ENCODE measurements at regions not wholly inside any gene's neighbourhood (a gene's known extent, or its start where the extent isn't known, plus 50 kb on each side); places are given as distances from the start of the nearest gene placed in this dataset.

DNA sequence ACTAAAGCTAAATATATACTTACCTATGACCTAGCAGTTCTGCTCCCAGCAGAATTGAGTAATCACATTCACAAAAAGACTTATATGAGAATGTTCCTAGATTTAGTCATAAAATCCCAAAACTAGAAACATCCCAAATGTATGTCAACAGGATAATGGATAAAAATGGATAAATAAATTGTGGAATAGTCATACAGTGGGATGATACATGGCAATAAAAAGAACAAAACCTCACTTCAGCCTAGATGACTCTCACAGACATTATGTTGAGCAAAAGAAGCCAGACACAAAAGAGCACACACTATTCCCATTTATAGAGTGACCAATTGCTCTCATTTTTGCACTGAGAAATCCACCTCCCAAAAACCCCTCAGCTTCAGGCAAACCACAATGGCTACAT is 352.4 kb upstream of the HTR2A start:
- Histone ChIP-seq H3K4me2 (no peak overlapping the region), H3K27me3 (ENCODE audit: insufficient read depth, low read depth) (no peaks in the 10 kb centered on the region), H3K4me1 (replicated peaks; ENCODE audit: insufficient read depth) (no peaks in the 10 kb centered on the region), H3K79me2 (ENCODE audit: low read depth) (no peaks in the 10 kb centered on the region), H3K9me3 (ENCODE audit: insufficient read depth, low read depth) (no peaks in the 10 kb centered on the region), H3K27ac (no peak overlapping the region), H2AFZ (no peak overlapping the region), H3K4me3 (no peak overlapping the region), H3K9me2 (ENCODE audit: insufficient read depth) (no peaks in the 10 kb centered on the region; the same call in 1 of the 2 replicates), H3K36me3 (ENCODE audit: low read depth) (no peaks in the 10 kb centered on the region), H3F3A (ENCODE audit: insufficient read depth, low read depth) (no peaks in the 10 kb centered on the region), H4K20me1 (ENCODE audit: insufficient read depth) (no peaks in the 10 kb centered on the region)
- DNase-seq, result no peak
- TF ChIP-seq, protein P1, sequence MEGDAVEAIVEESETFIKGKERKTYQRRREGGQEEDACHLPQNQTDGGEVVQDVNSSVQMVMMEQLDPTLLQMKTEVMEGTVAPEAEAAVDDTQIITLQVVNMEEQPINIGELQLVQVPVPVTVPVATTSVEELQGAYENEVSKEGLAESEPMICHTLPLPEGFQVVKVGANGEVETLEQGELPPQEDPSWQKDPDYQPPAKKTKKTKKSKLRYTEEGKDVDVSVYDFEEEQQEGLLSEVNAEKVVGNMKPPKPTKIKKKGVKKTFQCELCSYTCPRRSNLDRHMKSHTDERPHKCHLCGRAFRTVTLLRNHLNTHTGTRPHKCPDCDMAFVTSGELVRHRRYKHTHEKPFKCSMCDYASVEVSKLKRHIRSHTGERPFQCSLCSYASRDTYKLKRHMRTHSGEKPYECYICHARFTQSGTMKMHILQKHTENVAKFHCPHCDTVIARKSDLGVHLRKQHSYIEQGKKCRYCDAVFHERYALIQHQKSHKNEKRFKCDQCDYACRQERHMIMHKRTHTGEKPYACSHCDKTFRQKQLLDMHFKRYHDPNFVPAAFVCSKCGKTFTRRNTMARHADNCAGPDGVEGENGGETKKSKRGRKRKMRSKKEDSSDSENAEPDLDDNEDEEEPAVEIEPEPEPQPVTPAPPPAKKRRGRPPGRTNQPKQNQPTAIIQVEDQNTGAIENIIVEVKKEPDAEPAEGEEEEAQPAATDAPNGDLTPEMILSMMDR (conservative IDR thresholded peaks at IDR 0.05), result no peak
- no peak for TF ChIP-seq EZH2 (IDR thresholded peaks at IDR 0.05; ENCODE audit: low read depth)
- intact Hi-C loops (cut with micrococcal nuclease; ENCODE audit: unreplicated experiment), result no loop called here
- BruUV-seq (replicated peaks), result no TSS peak
- ChIA-PET POLR2A (ENCODE audit: unreplicated experiment) (no interaction called here), CTCF (no interaction called here)

DNA sequence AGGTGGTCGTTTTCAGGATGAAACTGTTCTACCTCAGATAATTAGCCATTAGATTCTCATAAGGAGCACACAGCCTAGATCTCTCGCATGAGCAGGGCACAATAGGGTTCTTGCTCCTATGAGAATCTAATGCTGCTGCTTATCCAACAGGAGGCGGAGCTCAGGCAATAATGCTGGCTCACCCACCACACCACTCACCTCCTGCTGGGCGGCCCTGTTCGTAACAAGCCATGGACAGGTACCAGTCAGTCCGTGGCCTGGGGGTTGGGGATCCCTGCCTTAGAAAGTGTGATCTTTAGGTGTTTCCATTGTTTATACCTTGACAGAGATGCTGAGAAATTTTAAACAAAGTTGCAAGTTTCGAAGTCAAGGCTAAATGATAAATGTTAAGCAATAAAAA is 344.6 kb upstream of the HTR2A start:
- POLR2A ChIA-PET (ENCODE audit: unreplicated experiment), result no interaction called here

DNA sequence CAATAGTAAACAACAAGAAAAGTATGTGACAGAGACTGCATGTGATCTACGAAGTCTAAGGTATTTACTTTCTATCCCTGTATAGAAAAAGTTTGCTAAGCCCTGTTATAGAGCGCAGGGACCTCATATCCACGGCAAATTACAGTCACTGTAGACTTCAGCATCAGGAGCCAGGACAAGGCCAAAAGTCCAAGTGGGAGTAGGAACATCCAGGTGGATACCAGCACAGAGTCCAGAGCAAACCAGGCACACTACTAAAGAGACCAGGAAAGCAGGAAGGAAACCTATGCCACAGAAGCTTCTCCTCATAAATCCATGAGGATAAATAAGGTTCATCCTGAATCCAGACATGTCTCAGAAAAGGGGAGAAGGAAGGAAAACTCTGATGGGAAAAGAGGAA is 342.2 kb upstream of the HTR2A start:
- Histone ChIP-seq H3K4me2 (no peak overlapping the region), H3K4me1 (replicated peaks; ENCODE audit: insufficient read depth) (no peaks in the 10 kb centered on the region), H4K20me1 (ENCODE audit: insufficient read depth) (no peaks in the 10 kb centered on the region), H3K9me2 (ENCODE audit: insufficient read depth) (no peaks in the 10 kb centered on the region), H3K36me3 (ENCODE audit: low read depth) (no peaks in the 10 kb centered on the region), H3K9me3 (ENCODE audit: insufficient read depth, low read depth) (no peaks in the 10 kb centered on the region), H2AFZ (no peak overlapping the region), H3K27me3 (ENCODE audit: insufficient read depth, low read depth) (no peaks in the 10 kb centered on the region), H3K4me3 (no peak overlapping the region), H3F3A (ENCODE audit: insufficient read depth, low read depth) (no peaks in the 10 kb centered on the region), H3K27ac (no peak overlapping the region), H3K79me2 (ENCODE audit: low read depth) (no peaks in the 10 kb centered on the region)
- intact Hi-C loops (cut with micrococcal nuclease; ENCODE audit: unreplicated experiment), result no loop called here
- no peak for TF ChIP-seq EZH2 (IDR thresholded peaks at IDR 0.05; ENCODE audit: low read depth)
- TF ChIP-seq, protein P1 (conservative IDR thresholded peaks at IDR 0.05), result no peak
- CTCF ChIA-PET, result no interaction called here
- POLR2A ChIA-PET (ENCODE audit: unreplicated experiment), result no interaction called here
- no peak for DNase-seq
- BruUV-seq (replicated peaks), result no TSS peak

More for the DNA sequence above, 344.6 kb upstream of the HTR2A start:
- BruUV-seq (replicated peaks), result no TSS peak
- no peaks in the 10 kb centered on the region for H3K9me2 ChIP-seq (ENCODE audit: insufficient read depth)
- no peaks in the 10 kb centered on the region for H3K4me1 ChIP-seq (replicated peaks; ENCODE audit: insufficient read depth)
- no peak overlapping the region for H3K4me2 ChIP-seq
- TF ChIP-seq EZH2 (IDR thresholded peaks at IDR 0.05; ENCODE audit: low read depth), result no peak
- TF ChIP-seq, protein P1 (conservative IDR thresholded peaks at IDR 0.05), result no peak
- no peaks in the 10 kb centered on the region for H3K27me3 ChIP-seq (ENCODE audit: insufficient read depth, low read depth)
- H3K4me3 ChIP-seq, result no peak overlapping the region
- no peaks in the 10 kb centered on the region for H3K9me3 ChIP-seq (ENCODE audit: insufficient read depth, low read depth)
- no peak overlapping the region for H3K27ac ChIP-seq
- H3F3A ChIP-seq (ENCODE audit: insufficient read depth, low read depth), result no peaks in the 10 kb centered on the region
- H3K79me2 ChIP-seq (ENCODE audit: low read depth), result no peaks in the 10 kb centered on the region
- intact Hi-C loops (cut with micrococcal nuclease; ENCODE audit: unreplicated experiment), result no loop called here
- no peak for DNase-seq
- CTCF ChIA-PET, result no interaction called here
- H2AFZ ChIP-seq, result no peak overlapping the region
- no peaks in the 10 kb centered on the region for H4K20me1 ChIP-seq (ENCODE audit: insufficient read depth)
- no peaks in the 10 kb centered on the region for H3K36me3 ChIP-seq (ENCODE audit: low read depth)

Data from PC-9 (cell line).